ENCODE measurements at regions not wholly inside any gene's neighbourhood (a gene's known extent, or its start where the extent isn't known, plus 50 kb on each side); places are given as distances from the start of the nearest gene placed in this dataset.

GRCh38 chr11:76298255-76298654 is 82.7 kb downstream of the THAP12 start:
- DNase-seq, result no peak

- DNase-seq, result no peak
Observed at GRCh38 chr11:76296731-76297542, 84.0 kb downstream of the THAP12 start.

- peak; percentile 57 for DNase-seq
Observed at GRCh38 chr11:76293189-76293631, 86.9 kb upstream of the WNT11 start.

- DNase-seq, result no peak
Observed at GRCh38 chr11:76292583-76293188, 86.4 kb upstream of the WNT11 start.

GRCh38 chr11:76291576-76292526 is 85.5 kb upstream of the WNT11 start:
- DNase-seq, result no peak

GRCh38 chr11:76288166-76288980 is 82.1 kb upstream of the WNT11 start:
- no peak for DNase-seq

GRCh38 chr11:76287227-76287626 is 80.9 kb upstream of the WNT11 start:
- DNase-seq, result no peak

GRCh38 chr11:76285397-76286104 is 79.2 kb upstream of the WNT11 start:
- no peak for DNase-seq

GRCh38 chr11:76284161-76284560 is 77.9 kb upstream of the WNT11 start:
- no peak for DNase-seq

GRCh38 chr11:76282811-76283595 is 76.7 kb upstream of the WNT11 start:
- DNase-seq, result no peak

GRCh38 chr11:76282172-76282571 is 75.9 kb upstream of the WNT11 start:
- no peak for DNase-seq

GRCh38 chr11:76281558-76281906 is 75.2 kb upstream of the WNT11 start:
- no peak for DNase-seq

- no peak for DNase-seq
Observed at GRCh38 chr11:76280882-76281557, 74.7 kb upstream of the WNT11 start.

- DNase-seq, result no peak
Observed at GRCh38 chr11:76280151-76280881, 74.0 kb upstream of the WNT11 start.

- DNase-seq, result no peak
Observed at GRCh38 chr11:76279646-76280045, 73.3 kb upstream of the WNT11 start.

GRCh38 chr11:76279038-76279437 is 72.7 kb upstream of the WNT11 start:
- no peak for DNase-seq

GRCh38 chr11:76278526-76278925 is 72.2 kb upstream of the WNT11 start:
- no peak for DNase-seq

- no peak for DNase-seq
Observed at GRCh38 chr11:76277298-76278175, 71.2 kb upstream of the WNT11 start.

- no peak for DNase-seq
Observed at GRCh38 chr11:76276781-76277155, 70.5 kb upstream of the WNT11 start.
